HG02763 (cell line): ENCODE measurements at regions not wholly inside any gene's neighbourhood (a gene's known extent, or its start where the extent isn't known, plus 50 kb on each side); places are given as distances from the start of the nearest gene placed in this dataset.
A peak's percentile ranks its signal among the peaks of the same experiment; 100 is the strongest.

Source experiments
- ATAC-seq: cut with Tn5 transposase; IDR thresholded peaks from one replicate; pipeline ENCODE4 v1.9.1; 2021; ENCODE audit warnings: mild to moderate bottlenecking, moderate library complexity; ENCODE audit not compliant: unreplicated experiment

- ATAC-seq, result no peak
Observed at GRCh38 chr6:87860902-87861301, 158.9 kb upstream of the AKIRIN2 start.

DNA sequence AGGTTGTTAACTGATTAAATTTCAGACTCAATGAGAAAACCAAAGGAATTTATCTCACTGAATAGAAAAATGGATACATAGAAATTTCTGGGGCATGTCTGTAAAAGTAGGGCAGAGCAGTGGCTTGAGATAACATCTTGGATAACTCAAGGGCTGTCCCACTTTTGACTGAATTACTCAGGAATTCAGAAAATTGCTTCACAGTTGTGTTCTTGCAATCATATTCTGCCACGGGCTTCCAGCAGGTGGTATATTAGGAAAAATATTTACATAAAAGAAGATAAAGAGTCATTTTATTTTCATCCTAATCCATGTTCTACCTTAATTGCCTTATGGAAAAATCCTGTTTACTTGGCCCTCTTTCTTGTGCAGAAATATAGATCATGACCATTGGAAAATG is 156.4 kb upstream of the AKIRIN2 start:
- no peak for ATAC-seq

GRCh38 chr6:87851674-87852299 is 149.8 kb upstream of the AKIRIN2 start:
- no peak for ATAC-seq

DNA sequence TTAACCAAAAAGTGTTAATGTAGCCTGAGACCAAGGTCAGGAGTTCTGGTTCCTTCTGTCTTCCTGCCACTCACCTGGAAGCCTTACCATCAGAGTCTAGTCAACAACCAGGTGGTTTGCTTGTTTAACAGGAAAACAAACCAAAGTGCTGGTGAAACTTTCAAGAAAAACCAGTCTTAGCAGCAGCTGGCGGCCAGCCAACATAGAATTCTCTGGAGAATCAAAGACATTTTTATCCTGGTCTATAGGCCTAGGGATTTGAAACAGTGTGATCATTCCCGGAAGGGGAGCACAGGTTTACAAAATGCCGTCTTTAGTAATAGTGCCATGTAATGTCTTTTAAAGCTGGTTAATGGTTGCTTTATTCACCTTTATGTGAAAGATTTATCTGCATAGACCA is 146.6 kb upstream of the AKIRIN2 start:
- no peak for ATAC-seq

GRCh38 chr6:87847830-87848210 is 145.8 kb upstream of the AKIRIN2 start:
- ATAC-seq, result no peak

GRCh38 chr6:87847135-87847829 is 145.2 kb upstream of the AKIRIN2 start:
- no peak for ATAC-seq

- ATAC-seq, result no peak
Observed at GRCh38 chr6:87846434-87846833, 144.4 kb upstream of the AKIRIN2 start.

- ATAC-seq, result no peak
Observed at GRCh38 chr6:87840324-87840723, 138.3 kb upstream of the AKIRIN2 start.

DNA sequence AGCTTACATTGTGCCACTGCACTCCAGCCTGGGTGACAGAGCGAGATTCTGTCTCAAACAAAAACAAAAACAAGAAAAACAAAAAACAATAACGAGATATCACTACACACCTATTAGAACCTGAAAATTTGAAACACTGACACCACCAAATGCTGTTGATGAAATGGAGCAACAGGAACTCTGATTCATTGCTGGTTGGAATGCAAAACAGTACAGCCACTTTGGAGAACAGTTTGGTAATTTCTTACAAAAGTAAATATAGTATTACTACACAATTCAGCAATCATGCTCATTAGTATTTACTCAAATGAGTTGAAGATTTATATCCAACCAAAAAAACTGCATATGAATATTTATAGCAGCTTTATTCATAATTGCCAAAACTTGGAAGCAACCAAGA is 135.8 kb upstream of the AKIRIN2 start:
- ATAC-seq, result no peak

GRCh38 chr6:87837444-87837843 is 135.4 kb upstream of the AKIRIN2 start:
- no peak for ATAC-seq

- peak; percentile 66 for ATAC-seq
Observed at GRCh38 chr6:87832025-87832825, 130.2 kb upstream of the AKIRIN2 start.

GRCh38 chr6:87830907-87831306 is 128.9 kb upstream of the AKIRIN2 start:
- no peak for ATAC-seq

- ATAC-seq, result no peak
Observed at GRCh38 chr6:87829622-87830121, 127.6 kb upstream of the AKIRIN2 start.

DNA sequence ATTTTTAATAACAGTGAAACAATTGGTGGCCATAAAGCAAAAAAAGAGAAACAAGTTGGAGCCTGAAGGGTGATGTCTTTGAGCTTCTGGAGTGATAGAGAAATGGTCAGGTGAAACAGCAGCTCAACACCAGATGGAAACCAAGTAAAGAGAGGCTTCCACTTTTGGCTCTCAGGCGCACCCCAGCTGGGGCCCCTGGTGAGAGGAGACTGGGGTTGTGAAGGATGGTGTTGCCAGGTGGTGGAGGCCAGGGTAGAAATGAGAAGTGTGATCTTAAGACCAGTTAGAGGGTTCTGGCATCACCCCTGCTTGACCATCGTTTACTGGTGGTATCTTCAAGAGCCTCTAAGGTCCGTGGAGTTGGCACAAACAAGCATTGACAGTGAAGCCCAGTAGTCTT is 126.0 kb upstream of the AKIRIN2 start:
- no peak for ATAC-seq

- ATAC-seq, result no peak
Observed at GRCh38 chr6:87827346-87827745, 125.3 kb upstream of the AKIRIN2 start.

- no peak for ATAC-seq
Observed at GRCh38 chr6:87826424-87826823, 124.4 kb upstream of the AKIRIN2 start.

DNA sequence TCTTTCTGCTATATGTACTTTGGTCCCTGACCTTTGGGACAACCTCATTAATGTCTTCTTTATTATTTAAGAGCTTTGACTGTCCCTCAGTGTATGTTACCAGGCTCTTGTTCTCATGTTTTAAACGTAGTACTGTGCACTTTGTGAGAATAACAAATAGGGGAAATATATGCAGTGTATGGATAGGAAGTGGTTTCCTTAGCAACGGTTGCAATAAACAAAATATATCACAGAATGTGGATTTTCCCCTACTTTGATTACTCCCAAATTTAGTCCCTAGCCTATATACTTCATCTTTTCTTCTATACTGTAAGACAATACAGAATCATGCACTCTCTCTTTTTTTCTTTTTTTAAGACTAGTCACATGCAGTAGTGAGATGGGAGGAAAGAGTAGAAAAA is 123.8 kb upstream of the AKIRIN2 start:
- ATAC-seq, result no peak

GRCh38 chr6:87824958-87825491 is 123.0 kb upstream of the AKIRIN2 start:
- no peak for ATAC-seq

GRCh38 chr6:87822011-87822410 is 120.0 kb upstream of the AKIRIN2 start:
- ATAC-seq, result no peak

GRCh38 chr6:87820343-87820984 is 118.4 kb upstream of the AKIRIN2 start:
- no peak for ATAC-seq

DNA sequence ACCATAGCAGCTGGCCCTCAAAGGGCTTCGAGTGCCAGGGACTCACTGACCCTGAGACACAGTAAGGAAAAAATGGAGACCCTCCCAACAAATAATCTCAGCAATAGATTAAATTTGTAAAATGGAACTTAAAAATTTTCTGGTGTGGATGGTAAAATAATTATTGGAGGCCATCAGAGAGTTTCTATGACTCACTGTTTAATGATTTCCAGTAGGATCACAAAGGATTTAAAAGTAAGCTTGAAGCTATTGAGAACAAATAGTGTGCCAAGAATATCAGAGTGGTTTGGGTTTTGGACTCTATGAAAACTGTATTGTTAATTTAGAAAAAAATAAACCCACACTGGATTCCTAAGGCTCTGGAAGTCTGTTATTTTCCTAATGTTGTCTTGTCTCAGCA is 115.2 kb upstream of the AKIRIN2 start:
- no peak for ATAC-seq
